Astrocyte (in vitro differentiated cells and primary cell): ENCODE measurements at regions not wholly inside any gene's neighbourhood (a gene's known extent, or its start where the extent isn't known, plus 50 kb on each side); places are given as distances from the start of the nearest gene placed in this dataset.

Experiments used
- CTCF ChIP-seq: IDR thresholded peaks from 2 replicates; pipeline ENCODE4 v1.5.1; 2011; ENCODE audit warnings: low read depth, mild to moderate bottlenecking, inconsistent platforms, low read length, moderate library complexity; ENCODE audit not compliant: insufficient read depth
- EZH2 ChIP-seq: IDR thresholded peaks from 2 replicates; pipeline ENCODE4 v1.6.1; 2012; ENCODE audit warnings: mild to moderate bottlenecking, low read length, inconsistent platforms; ENCODE audit not compliant: insufficient read depth

DNA sequence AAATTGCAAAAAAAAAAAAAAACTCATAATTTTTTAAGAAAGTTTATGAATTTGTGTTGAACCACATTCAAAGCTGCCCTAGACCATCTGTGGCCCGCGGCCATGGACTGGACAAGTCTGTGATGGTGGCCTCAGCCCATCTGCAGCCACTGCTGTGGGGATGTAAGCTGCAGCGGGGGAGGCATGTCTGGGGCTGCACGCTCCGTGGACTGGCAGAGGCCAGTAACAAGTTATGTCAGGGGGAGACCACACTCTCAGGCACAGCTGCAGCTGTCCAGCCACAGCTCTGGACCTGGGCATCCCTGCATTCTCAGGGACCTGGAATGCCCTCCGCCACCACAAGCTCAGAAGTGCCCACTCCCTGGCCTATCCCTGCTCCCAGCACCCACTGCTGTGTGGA is 1272.3 kb upstream of the CDH9 start:
- TF ChIP-seq CTCF, result no peak
- no peak for TF ChIP-seq EZH2
